ENCODE measurements at regions not wholly inside any gene's neighbourhood (a gene's known extent, or its start where the extent isn't known, plus 50 kb on each side); places are given as distances from the start of the nearest gene placed in this dataset.

- DNase-seq (no peak), ATAC-seq (ENCODE audit: low read depth) (no peak)
- intact Hi-C loops (cut with micrococcal nuclease) = no loop called here
- Mint-ChIP-seq H3K27me3 (no peaks in the 10 kb centered on the region), H3K9me3 (peaks cover 18% of the 10 kb centered on the region), H3K4me1 (peaks cover 6% of the 10 kb centered on the region), H3K27ac (no peak overlapping the region), H3K4me3 (no peak overlapping the region), H3K36me3 (ENCODE audit: low read depth) (no peaks in the 10 kb centered on the region)
- ChIA-PET POLR2A (no interaction called here), CTCF (no interaction called here)
- no peak for TF ChIP-seq CTCF (IDR thresholded peaks at IDR 0.05)
These were observed 136.2 kb downstream of the WDR11 start for GRCh38 chr10:120987359-120987758.

GRCh38 chr10:120988751-120989150 lies 137.6 kb downstream of the WDR11 start:
- CTCF ChIA-PET = interaction anchor here (0.6 kb wide), 1 partner anchor 50 kb away, joined by 3 read pairs; no protein-coding TSS in a partner anchor
- DNase-seq = no peak
- peaks cover 20% of the 10 kb centered on the region for H3K9me3 Mint-ChIP-seq
- no peak overlapping the region for H3K4me3 Mint-ChIP-seq
- intact Hi-C loops (cut with micrococcal nuclease) = no loop called here
- no peaks in the 10 kb centered on the region for H3K27me3 Mint-ChIP-seq
- TF ChIP-seq CTCF (IDR thresholded peaks at IDR 0.05) = no peak
- peaks cover 6% of the 10 kb centered on the region for H3K4me1 Mint-ChIP-seq
- POLR2A ChIA-PET = no interaction called here
- no peak for ATAC-seq (ENCODE audit: low read depth)
- no peak overlapping the region for H3K27ac Mint-ChIP-seq
- H3K36me3 Mint-ChIP-seq (ENCODE audit: low read depth) = no peaks in the 10 kb centered on the region

GRCh38 chr10:120989279-120989678 lies 138.1 kb downstream of the WDR11 start:
- Mint-ChIP-seq H3K9me3 (peaks cover 20% of the 10 kb centered on the region), H3K27me3 (no peaks in the 10 kb centered on the region), H3K36me3 (ENCODE audit: low read depth) (no peaks in the 10 kb centered on the region), H3K4me1 (peaks cover 6% of the 10 kb centered on the region), H3K27ac (no peak overlapping the region), H3K4me3 (no peak overlapping the region)
- ATAC-seq (ENCODE audit: low read depth) = no peak
- no peak for TF ChIP-seq CTCF (IDR thresholded peaks at IDR 0.05)
- ChIA-PET POLR2A (no interaction called here), CTCF (interaction anchor here (0.6 kb wide), 1 partner anchor 50 kb away, joined by 3 read pairs; no protein-coding TSS in a partner anchor)
- DNase-seq = no peak
- intact Hi-C loops (cut with micrococcal nuclease) = no loop called here

GRCh38 chr10:120989996-120990598 lies 138.9 kb downstream of the WDR11 start:
- no peak overlapping the region for H3K4me3 Mint-ChIP-seq
- intact Hi-C loops (cut with micrococcal nuclease) = no loop called here

GRCh38 chr10:120990831-120991230 lies 139.7 kb downstream of the WDR11 start:
- no peak for TF ChIP-seq CTCF (IDR thresholded peaks at IDR 0.05)
- ChIA-PET POLR2A (no interaction called here), CTCF (no interaction called here)
- no peaks in the 10 kb centered on the region for H3K27me3 Mint-ChIP-seq
- H3K9me3 Mint-ChIP-seq = peaks cover 16% of the 10 kb centered on the region
- intact Hi-C loops (cut with micrococcal nuclease) = no loop called here
- H3K27ac Mint-ChIP-seq = no peak overlapping the region
- peaks cover 6% of the 10 kb centered on the region for H3K4me1 Mint-ChIP-seq
- DNase-seq (no peak), ATAC-seq (ENCODE audit: low read depth) (no peak)
- no peaks in the 10 kb centered on the region for H3K36me3 Mint-ChIP-seq (ENCODE audit: low read depth)
- H3K4me3 Mint-ChIP-seq = no peak overlapping the region

More at GRCh38 chr10:120989996-120990598, 138.9 kb downstream of the WDR11 start:
- ATAC-seq (ENCODE audit: low read depth) (no peak), DNase-seq (no peak)
- POLR2A ChIA-PET = no interaction called here
- Mint-ChIP-seq H3K27me3 (no peaks in the 10 kb centered on the region), H3K36me3 (ENCODE audit: low read depth) (no peaks in the 10 kb centered on the region), H3K9me3 (peaks cover 16% of the 10 kb centered on the region), H3K27ac (no peak overlapping the region), H3K4me1 (peaks cover 6% of the 10 kb centered on the region)
- CTCF ChIA-PET = no interaction called here
- no peak for TF ChIP-seq CTCF (IDR thresholded peaks at IDR 0.05)
